ENCODE measurements at regions not wholly inside any gene's neighbourhood (a gene's known extent, or its start where the extent isn't known, plus 50 kb on each side); places are given as distances from the start of the nearest gene placed in this dataset.

DNA sequence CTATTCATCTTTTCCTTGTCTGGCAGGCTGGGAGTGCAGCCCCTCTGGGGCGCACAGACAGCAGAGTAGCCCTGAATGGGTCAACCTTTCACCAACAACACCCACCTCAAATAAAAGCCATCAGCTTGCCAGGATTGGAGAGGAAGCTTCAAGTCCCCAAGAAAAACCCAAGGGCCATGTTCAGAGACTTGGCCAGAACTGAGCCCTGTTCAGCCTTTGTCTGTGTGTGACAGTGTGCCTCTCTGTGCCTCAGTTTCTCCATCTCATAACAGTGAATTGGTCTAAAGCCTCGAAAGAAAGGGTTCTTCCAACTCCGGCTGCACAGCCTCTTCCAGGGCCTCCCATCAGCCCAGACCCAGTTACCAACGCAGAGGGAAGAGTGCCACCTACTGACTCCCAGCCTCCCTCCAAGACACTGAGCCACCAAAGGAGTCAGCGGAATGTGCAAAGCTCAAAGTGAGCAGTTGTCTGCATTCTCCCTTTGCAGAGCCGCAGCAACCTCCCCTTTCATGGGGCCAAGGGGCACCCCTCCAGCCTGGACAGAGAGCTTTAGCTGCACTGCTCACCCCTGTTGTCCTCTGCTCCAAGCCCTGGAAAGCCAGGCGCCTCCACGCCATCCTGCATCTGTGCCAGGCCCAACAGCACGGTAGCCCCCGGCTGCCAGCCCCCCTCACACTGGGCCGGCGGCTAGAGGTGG, 82.7 kb upstream of the TOP1 start:
- ChIA-PET POLR2A (ENCODE audit: partially characterized antibody) (no interaction called here), CTCF (ENCODE audit: partially characterized antibody) (interaction anchor here (2.1 kb wide), 1 partner anchor 17 kb away, joined by 7 read pairs; no protein-coding TSS in a partner anchor)
- H3K36me3 Mint-ChIP-seq, result no peaks in the 10 kb centered on the region
- Histone ChIP-seq H3K9me3 (ENCODE audit: control insufficient read depth in 1 of 2, low read length in 2 of 2) (no peaks in the 10 kb centered on the region), H3K4me1 (ENCODE audit: insufficient read depth, low read length) (no peaks in the 10 kb centered on the region), H3K27ac (ENCODE audit: low read depth, low read length) (no peak overlapping the region), H3K27me3 (ENCODE audit: insufficient read depth, low read length) (no peaks in the 10 kb centered on the region), H3K4me3 (ENCODE audit: low read length in 2 of 2) (no peak overlapping the region), H3K36me3 (ENCODE audit: insufficient read depth, low read length) (no peaks in the 10 kb centered on the region)
- no peaks in the 10 kb centered on the region for H3K4me1 Mint-ChIP-seq
- H3K27ac Mint-ChIP-seq, result no peak overlapping the region
- no peak for DNase-seq
- intact Hi-C loops (cut with micrococcal nuclease), result no loop called here
- H3K27me3 Mint-ChIP-seq, result peaks cover 2 to 11% of the 10 kb centered on the region in 2 donors
- H3K9me3 Mint-ChIP-seq, result no peaks in the 10 kb centered on the region
- H3K4me3 Mint-ChIP-seq, result no peak overlapping the region

DNA sequence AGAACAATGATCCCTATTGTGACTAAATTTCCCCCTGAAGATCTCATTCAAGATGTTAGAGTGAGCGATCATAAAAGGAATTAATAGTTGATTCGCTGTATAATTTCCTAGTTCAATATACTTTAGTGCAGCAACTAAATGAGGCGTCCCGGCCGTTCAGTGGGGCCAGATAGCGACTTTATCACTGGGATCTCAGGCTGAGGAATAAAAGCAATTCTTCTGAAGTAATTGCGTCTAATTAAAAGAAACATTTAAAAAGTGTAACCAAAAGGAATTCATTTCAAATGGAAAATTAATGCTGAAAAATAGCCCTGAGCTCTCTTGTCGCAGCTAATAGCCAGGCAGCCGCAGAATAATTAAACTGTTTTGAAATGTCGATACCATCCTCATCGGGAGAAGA, 82.2 kb upstream of the TOP1 start:
- Histone ChIP-seq H3K4me3 (ENCODE audit: low read length in 2 of 2) (no peak overlapping the region), H3K27ac (ENCODE audit: low read depth, low read length) (no peak overlapping the region), H3K36me3 (ENCODE audit: insufficient read depth, low read length) (no peaks in the 10 kb centered on the region), H3K27me3 (ENCODE audit: insufficient read depth, low read length) (no peaks in the 10 kb centered on the region), H3K9me3 (ENCODE audit: control insufficient read depth in 1 of 2, low read length in 2 of 2) (no peaks in the 10 kb centered on the region), H3K4me1 (ENCODE audit: insufficient read depth, low read length) (no peaks in the 10 kb centered on the region)
- Mint-ChIP-seq H3K9me3 (no peaks in the 10 kb centered on the region), H3K36me3 (no peaks in the 10 kb centered on the region), H3K4me3 (no peak overlapping the region), H3K4me1 (no peaks in the 10 kb centered on the region), H3K27ac (no peak overlapping the region), H3K27me3 (peaks cover 2 to 11% of the 10 kb centered on the region in 2 donors)
- no peak for DNase-seq
- ChIA-PET POLR2A (ENCODE audit: partially characterized antibody) (no interaction called here), CTCF (ENCODE audit: partially characterized antibody) (interaction anchor here (1.3 to 2.1 kb wide), 2 partner anchors 17 to 205 kb away, joined by 4 to 7 read pairs; no protein-coding TSS in a partner anchor)
- intact Hi-C loops (cut with micrococcal nuclease), result no loop called here

DNA sequence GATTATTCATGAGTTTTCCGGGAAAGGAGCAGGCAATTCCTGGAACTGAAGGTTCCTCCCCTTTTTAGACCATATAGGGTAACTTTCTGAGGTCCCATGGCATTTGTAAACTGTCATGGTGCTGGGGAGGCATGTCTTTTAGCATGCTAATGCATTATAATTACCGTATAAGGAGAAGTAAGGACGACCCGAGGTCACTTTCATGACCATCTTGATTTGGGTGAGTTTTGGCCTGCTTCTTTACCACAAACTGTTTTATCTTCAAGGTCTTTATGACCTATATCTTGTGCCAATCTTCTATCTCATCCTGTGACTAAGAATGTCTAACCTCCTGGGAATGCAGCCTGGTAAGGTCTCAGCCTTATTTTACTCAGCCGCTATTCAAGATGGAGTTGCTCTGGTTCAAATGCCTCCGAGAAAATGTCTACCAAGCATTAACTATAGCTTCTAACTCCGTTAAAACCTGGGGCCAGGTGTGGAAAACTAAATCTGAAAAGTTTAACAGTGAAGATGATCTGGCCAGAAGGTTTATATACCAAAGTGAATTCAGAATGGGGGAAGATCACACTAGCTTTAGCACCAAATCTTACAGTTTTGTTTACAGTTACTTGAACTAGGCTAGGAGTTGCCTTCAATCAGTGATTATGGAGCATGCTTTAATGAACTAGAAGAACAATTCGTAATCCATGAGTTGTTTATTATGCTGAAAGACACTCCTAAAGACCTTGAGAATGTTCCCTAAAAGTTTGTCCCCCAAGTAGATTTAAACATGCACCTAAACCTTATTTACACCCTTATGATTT, 80.0 kb upstream of the TOP1 start:
- H3K4me3 Mint-ChIP-seq, result no peak overlapping the region
- Histone ChIP-seq H3K36me3 (ENCODE audit: insufficient read depth, low read length) (no peaks in the 10 kb centered on the region), H3K4me3 (ENCODE audit: low read length in 2 of 2) (no peak overlapping the region), H3K27ac (ENCODE audit: low read depth, low read length) (no peak overlapping the region), H3K27me3 (ENCODE audit: insufficient read depth, low read length) (no peaks in the 10 kb centered on the region), H3K9me3 (ENCODE audit: control insufficient read depth in 1 of 2, low read length in 2 of 2) (no peaks in the 10 kb centered on the region), H3K4me1 (ENCODE audit: insufficient read depth, low read length) (no peaks in the 10 kb centered on the region)
- no peak for DNase-seq
- H3K9me3 Mint-ChIP-seq, result peaks cover 0 to 3% (median 0%) of the 10 kb centered on the region in 8 donors
- ChIA-PET POLR2A (ENCODE audit: partially characterized antibody) (no interaction called here), CTCF (ENCODE audit: partially characterized antibody) (interaction anchor here (1.2 kb wide), 1 partner anchor 14 kb away, joined by 4 read pairs; no protein-coding TSS in a partner anchor)
- no peaks in the 10 kb centered on the region for H3K4me1 Mint-ChIP-seq
- peaks cover 2 to 15% of the 10 kb centered on the region in 2 donors for H3K27me3 Mint-ChIP-seq
- H3K27ac Mint-ChIP-seq, result no peak overlapping the region
- intact Hi-C loops (cut with micrococcal nuclease), result no loop called here
- H3K36me3 Mint-ChIP-seq, result no peaks in the 10 kb centered on the region

DNA sequence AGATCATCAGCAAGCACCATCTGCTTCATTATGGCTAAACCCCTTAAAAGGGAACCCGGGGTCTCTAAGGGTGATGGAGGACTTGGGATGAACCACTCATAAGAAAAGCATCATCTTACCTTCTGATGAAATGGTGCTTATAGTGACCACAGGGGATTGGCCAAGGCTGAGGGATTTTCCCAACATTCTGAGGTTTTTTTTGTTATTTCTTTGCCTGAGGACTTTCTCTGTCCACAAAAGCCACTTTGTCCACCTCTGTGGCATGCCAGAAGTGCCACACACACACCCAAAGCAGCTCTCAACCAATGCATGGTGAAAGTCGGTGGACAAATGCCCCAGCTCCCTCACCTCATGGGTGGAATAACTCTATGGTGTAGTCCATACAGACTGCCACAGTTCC, 79.3 kb upstream of the TOP1 start:
- Histone ChIP-seq H3K36me3 (ENCODE audit: insufficient read depth, low read length) (no peaks in the 10 kb centered on the region), H3K4me3 (ENCODE audit: low read length in 2 of 2) (no peak overlapping the region), H3K9me3 (ENCODE audit: control insufficient read depth in 1 of 2, low read length in 2 of 2) (no peaks in the 10 kb centered on the region), H3K4me1 (ENCODE audit: insufficient read depth, low read length) (no peaks in the 10 kb centered on the region), H3K27ac (ENCODE audit: low read depth, low read length) (no peak overlapping the region), H3K27me3 (ENCODE audit: insufficient read depth, low read length) (no peaks in the 10 kb centered on the region)
- H3K27ac Mint-ChIP-seq, result no peak overlapping the region
- no peaks in the 10 kb centered on the region for H3K4me1 Mint-ChIP-seq
- H3K9me3 Mint-ChIP-seq, result peaks cover 0 to 3% (median 0%) of the 10 kb centered on the region in 8 donors
- DNase-seq, result no peak
- ChIA-PET POLR2A (ENCODE audit: partially characterized antibody) (no interaction called here), CTCF (ENCODE audit: partially characterized antibody) (interaction anchor here (1.2 kb wide), 1 partner anchor 14 kb away, joined by 4 read pairs; no protein-coding TSS in a partner anchor)
- intact Hi-C loops (cut with micrococcal nuclease), result no loop called here
- no peak overlapping the region for H3K4me3 Mint-ChIP-seq
- no peaks in the 10 kb centered on the region for H3K36me3 Mint-ChIP-seq
- peaks cover 2 to 15% of the 10 kb centered on the region in 2 donors for H3K27me3 Mint-ChIP-seq

DNA sequence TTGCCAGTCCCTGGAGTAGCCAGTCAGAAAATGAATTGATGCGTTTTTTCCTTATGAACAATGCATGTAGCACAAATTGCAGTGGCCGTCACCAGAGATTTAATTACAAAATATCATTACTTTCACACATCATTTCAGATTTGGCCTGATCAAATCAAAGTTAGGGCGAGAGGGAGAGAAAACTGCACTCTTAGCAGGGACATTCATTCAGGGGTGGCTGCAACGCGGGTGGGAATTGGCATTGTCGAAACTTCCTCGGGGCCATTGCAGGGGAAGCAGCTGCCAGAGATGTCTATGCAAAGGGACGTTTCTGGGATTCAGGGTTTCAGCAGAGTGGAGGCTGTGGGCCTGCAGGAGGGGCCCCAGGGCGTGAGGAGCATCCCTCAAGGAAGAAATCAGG, 76.5 kb upstream of the TOP1 start:
- Histone ChIP-seq H3K36me3 (ENCODE audit: insufficient read depth, low read length) (no peaks in the 10 kb centered on the region), H3K9me3 (ENCODE audit: control insufficient read depth in 1 of 2, low read length in 2 of 2) (no peaks in the 10 kb centered on the region), H3K4me3 (ENCODE audit: low read length in 2 of 2) (no peak overlapping the region), H3K4me1 (ENCODE audit: insufficient read depth, low read length) (no peaks in the 10 kb centered on the region), H3K27me3 (ENCODE audit: insufficient read depth, low read length) (no peaks in the 10 kb centered on the region), H3K27ac (ENCODE audit: low read depth, low read length) (no peak overlapping the region)
- H3K36me3 Mint-ChIP-seq, result no peaks in the 10 kb centered on the region
- H3K9me3 Mint-ChIP-seq, result peaks cover 0 to 3% (median 0%) of the 10 kb centered on the region in 8 donors
- ChIA-PET CTCF (ENCODE audit: partially characterized antibody) (interaction anchor here (1.0 to 3.6 kb wide), 2 partner anchors 11 to 212 kb away, joined by 3 to 24 read pairs; no protein-coding TSS in a partner anchor), POLR2A (ENCODE audit: partially characterized antibody) (no interaction called here)
- H3K4me1 Mint-ChIP-seq, result no peaks in the 10 kb centered on the region
- intact Hi-C loops (cut with micrococcal nuclease), result no loop called here
- H3K27ac Mint-ChIP-seq, result no peak overlapping the region
- no peak for DNase-seq
- H3K4me3 Mint-ChIP-seq, result no peak overlapping the region
- H3K27me3 Mint-ChIP-seq, result peaks cover 3 to 12% of the 10 kb centered on the region in 2 donors

DNA sequence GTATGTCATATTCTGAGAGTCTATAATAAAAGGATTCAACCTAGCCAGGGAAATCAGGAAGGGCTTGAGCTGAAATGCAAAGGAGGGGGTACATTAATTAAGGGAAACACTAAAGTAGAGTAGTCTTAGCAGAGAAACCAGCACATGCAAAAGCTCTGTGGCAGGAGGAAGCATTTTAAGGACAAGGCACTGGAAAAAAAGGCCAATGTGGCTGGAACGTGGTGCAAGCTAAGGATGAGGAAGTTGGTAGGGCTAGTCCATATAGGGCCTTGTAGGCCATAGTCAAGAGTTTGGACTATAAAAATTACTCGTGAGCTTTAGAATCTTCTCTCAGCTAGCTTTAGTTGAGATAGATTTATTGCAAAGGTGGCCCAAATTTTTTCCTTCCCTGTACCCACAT, 75.2 kb upstream of the TOP1 start:
- Histone ChIP-seq H3K27ac (ENCODE audit: low read depth, low read length) (no peak overlapping the region), H3K36me3 (ENCODE audit: insufficient read depth, low read length) (no peaks in the 10 kb centered on the region), H3K4me1 (ENCODE audit: insufficient read depth, low read length) (no peaks in the 10 kb centered on the region), H3K9me3 (ENCODE audit: control insufficient read depth in 1 of 2, low read length in 2 of 2) (no peaks in the 10 kb centered on the region), H3K27me3 (ENCODE audit: insufficient read depth, low read length) (no peaks in the 10 kb centered on the region), H3K4me3 (ENCODE audit: low read length in 2 of 2) (no peak overlapping the region)
- intact Hi-C loops (cut with micrococcal nuclease), result no loop called here
- H3K27ac Mint-ChIP-seq, result no peak overlapping the region
- ChIA-PET POLR2A (ENCODE audit: partially characterized antibody) (no interaction called here), CTCF (ENCODE audit: partially characterized antibody) (interaction anchor here (1.1 to 3.6 kb wide), 5 partner anchors 9 to 279 kb away, joined by 3 to 24 read pairs (median 3); no protein-coding TSS in a partner anchor)
- no peak for DNase-seq
- H3K27me3 Mint-ChIP-seq, result peaks cover 3 to 14% of the 10 kb centered on the region in 2 donors
- peaks cover 0 to 3% (median 0%) of the 10 kb centered on the region in 8 donors for H3K9me3 Mint-ChIP-seq
- H3K4me3 Mint-ChIP-seq, result no peak overlapping the region
- no peaks in the 10 kb centered on the region for H3K4me1 Mint-ChIP-seq
- no peaks in the 10 kb centered on the region for H3K36me3 Mint-ChIP-seq

DNA sequence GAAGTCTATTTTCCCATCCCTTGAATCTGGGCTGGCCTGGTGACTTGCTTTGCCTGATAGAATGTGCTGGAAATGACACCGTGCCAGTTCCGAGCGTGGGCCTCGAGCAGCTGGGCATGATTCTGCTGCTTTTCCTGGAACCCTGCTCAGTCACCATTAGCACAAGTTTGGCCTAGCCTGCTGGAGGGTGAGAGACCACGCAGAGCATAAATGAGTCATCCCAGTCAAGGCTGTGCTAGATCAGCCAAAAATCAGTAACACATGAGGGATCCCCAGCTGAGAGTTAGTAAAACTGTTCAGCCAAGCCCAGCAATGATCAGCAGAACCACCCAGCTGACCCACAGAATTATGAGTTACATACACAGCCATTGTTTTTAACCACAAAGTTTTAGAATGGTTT, 74.8 kb upstream of the TOP1 start:
- Histone ChIP-seq H3K9me3 (ENCODE audit: control insufficient read depth in 1 of 2, low read length in 2 of 2) (no peaks in the 10 kb centered on the region), H3K4me3 (ENCODE audit: low read length in 2 of 2) (no peak overlapping the region), H3K36me3 (ENCODE audit: insufficient read depth, low read length) (no peaks in the 10 kb centered on the region), H3K4me1 (ENCODE audit: insufficient read depth, low read length) (no peaks in the 10 kb centered on the region), H3K27me3 (ENCODE audit: insufficient read depth, low read length) (no peaks in the 10 kb centered on the region), H3K27ac (ENCODE audit: low read depth, low read length) (no peak overlapping the region)
- H3K27ac Mint-ChIP-seq, result no peak overlapping the region
- H3K36me3 Mint-ChIP-seq, result no peaks in the 10 kb centered on the region
- DNase-seq, result no peak
- H3K4me3 Mint-ChIP-seq, result no peak overlapping the region
- peaks cover 0 to 3% (median 0%) of the 10 kb centered on the region in 8 donors for H3K9me3 Mint-ChIP-seq
- intact Hi-C loops (cut with micrococcal nuclease), result no loop called here
- ChIA-PET CTCF (ENCODE audit: partially characterized antibody) (interaction anchor here (1.1 to 3.6 kb wide), 5 partner anchors 9 to 37 kb away, joined by 3 to 24 read pairs (median 4); no protein-coding TSS in a partner anchor), POLR2A (ENCODE audit: partially characterized antibody) (no interaction called here)
- peaks cover 3 to 13% of the 10 kb centered on the region in 2 donors for H3K27me3 Mint-ChIP-seq
- H3K4me1 Mint-ChIP-seq, result no peaks in the 10 kb centered on the region

Measured in CD4-positive, alpha-beta memory T cell (primary cell).